GM19099 (cell line): ENCODE measurements at regions not wholly inside any gene's neighbourhood (a gene's known extent, or its start where the extent isn't known, plus 50 kb on each side); places are given as distances from the start of the nearest gene placed in this dataset.

Experiments
- POLR2A ChIP-seq: IDR thresholded peaks from 3 replicates; pipeline ENCODE4 v1.6.1; 2011; ENCODE audit warnings: low read depth; ENCODE audit not compliant: insufficient read length; ENCODE audit errors: extremely low read depth

GRCh38 chr1:208425096-208425495 is 180.9 kb upstream of the PLXNA2 start:
- TF ChIP-seq POLR2A, result no peak

GRCh38 chr1:208430220-208430619 is 186.0 kb upstream of the PLXNA2 start:
- no peak for TF ChIP-seq POLR2A

GRCh38 chr1:208431721-208432120 is 187.5 kb upstream of the PLXNA2 start:
- TF ChIP-seq POLR2A, result no peak

- no peak for TF ChIP-seq POLR2A
Observed at GRCh38 chr1:208432346-208432745, 188.2 kb upstream of the PLXNA2 start.

GRCh38 chr1:208433086-208433485 is 188.9 kb upstream of the PLXNA2 start:
- no peak for TF ChIP-seq POLR2A

- TF ChIP-seq POLR2A, result no peak
Observed at GRCh38 chr1:208433971-208434370, 189.8 kb upstream of the PLXNA2 start.

- no peak for TF ChIP-seq POLR2A
Observed at GRCh38 chr1:208437401-208437800, 193.2 kb upstream of the PLXNA2 start.

- no peak for TF ChIP-seq POLR2A
Observed at GRCh38 chr1:208438112-208438699, 194.0 kb upstream of the PLXNA2 start.

- no peak for TF ChIP-seq POLR2A
Observed at GRCh38 chr1:208445758-208446203, 201.6 kb upstream of the PLXNA2 start.

GRCh38 chr1:208446271-208446691 is 202.1 kb upstream of the PLXNA2 start:
- TF ChIP-seq POLR2A, result no peak

GRCh38 chr1:208448425-208448824 is 204.2 kb upstream of the PLXNA2 start:
- no peak for TF ChIP-seq POLR2A

GRCh38 chr1:208449951-208450350 is 205.8 kb upstream of the PLXNA2 start:
- no peak for TF ChIP-seq POLR2A

- TF ChIP-seq POLR2A, result no peak
Observed at GRCh38 chr1:208450958-208451357, 206.8 kb upstream of the PLXNA2 start.

- no peak for TF ChIP-seq POLR2A
Observed at GRCh38 chr1:208455821-208456220, 211.6 kb upstream of the PLXNA2 start.

GRCh38 chr1:208456487-208456886 is 212.3 kb upstream of the PLXNA2 start:
- TF ChIP-seq POLR2A, result no peak

GRCh38 chr1:208460823-208461222 is 216.6 kb upstream of the PLXNA2 start:
- no peak for TF ChIP-seq POLR2A

- no peak for TF ChIP-seq POLR2A
Observed at GRCh38 chr1:208461680-208462079, 217.5 kb upstream of the PLXNA2 start.
